ENCODE measurements at regions not wholly inside any gene's neighbourhood (a gene's known extent, or its start where the extent isn't known, plus 50 kb on each side); places are given as distances from the start of the nearest gene placed in this dataset.

DNA sequence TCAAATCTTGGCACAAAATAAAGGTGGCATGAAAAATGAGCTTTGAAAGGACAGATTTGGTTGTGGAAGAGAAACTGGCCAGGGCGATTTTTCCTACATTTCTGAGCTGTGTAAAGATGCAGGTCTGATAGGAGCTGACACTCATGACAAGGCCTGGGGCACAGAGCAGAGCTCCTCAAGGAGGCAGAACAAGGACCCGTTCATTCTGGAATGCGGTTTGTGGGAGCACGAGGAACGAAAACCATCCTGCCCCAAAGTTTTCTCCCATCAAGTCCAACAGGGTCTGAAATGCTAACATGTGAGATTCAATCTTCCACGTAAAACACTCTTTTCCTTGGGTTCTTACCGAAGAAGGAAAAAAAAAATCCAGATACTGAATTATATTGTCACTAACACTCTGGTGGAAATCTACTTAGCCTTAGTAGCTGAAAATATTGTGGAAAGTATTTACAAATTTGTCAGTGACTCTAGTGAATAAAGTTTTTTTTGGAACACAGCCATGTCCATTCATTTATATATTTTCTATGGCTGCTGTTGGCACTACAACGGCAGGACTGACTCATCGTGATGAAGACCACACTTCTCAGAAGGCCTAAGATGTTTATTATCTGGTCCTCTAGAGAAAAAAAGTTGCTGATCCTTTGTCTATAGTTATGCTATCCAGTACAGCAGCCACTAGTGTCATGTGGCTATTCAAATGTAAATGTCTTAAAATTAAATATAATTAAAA, 215.7 kb downstream of the BAMBI start:
- TF ChIP-seq CTCF (IDR thresholded peaks at IDR 0.05) (no peak), POLR2AphosphoS5 (IDR thresholded peaks at IDR 0.05) (no peak), EP300 (IDR thresholded peaks at IDR 0.05) (no peak), POLR2A (IDR thresholded peaks at IDR 0.05) (no peak)
